SW 1271 (cell line): ENCODE measurements at regions not wholly inside any gene's neighbourhood (a gene's known extent, or its start where the extent isn't known, plus 50 kb on each side); places are given as distances from the start of the nearest gene placed in this dataset.
"Not testable (repeated sequence)": the region's sequence is repeated elsewhere in the genome, so short reads cannot be mapped to it uniquely, and the experiment has no call there.

Experiments used
- DNase-seq, 2 experiments: peaks; one replicate each; lab custom pipeline; 2025; lab: John Stamatoyannopoulos, UW

- no peak for DNase-seq
Observed at GRCh38 chr12:92398565-92399309, 253.1 kb upstream of the BTG1 start.

- no peak for DNase-seq
Observed at GRCh38 chr12:92396647-92397252, 251.1 kb upstream of the BTG1 start.

GRCh38 chr12:92395322-92395721 is 249.7 kb upstream of the BTG1 start:
- no peak for DNase-seq

GRCh38 chr12:92394895-92395294 is 249.2 kb upstream of the BTG1 start:
- no peak for DNase-seq

- no peak for DNase-seq
Observed at GRCh38 chr12:92393504-92393903, 247.9 kb upstream of the BTG1 start.

- not testable (repeated sequence) for DNase-seq
Observed at GRCh38 chr12:92391726-92392125, 246.1 kb upstream of the BTG1 start.

GRCh38 chr12:92389466-92389865 is 243.8 kb upstream of the BTG1 start:
- DNase-seq: no peak

GRCh38 chr12:92385296-92385695 is 239.7 kb upstream of the BTG1 start:
- no peak for DNase-seq

GRCh38 chr12:92384571-92384970 is 238.9 kb upstream of the BTG1 start:
- no peak for DNase-seq

GRCh38 chr12:92382383-92382878 is 236.8 kb upstream of the BTG1 start:
- no peak for DNase-seq

- no peak for DNase-seq
Observed at GRCh38 chr12:92381856-92382255, 236.2 kb upstream of the BTG1 start.

- no peak for DNase-seq
Observed at GRCh38 chr12:92378682-92379479, 233.2 kb upstream of the BTG1 start.

- DNase-seq: not testable (repeated sequence)
Observed at GRCh38 chr12:92375504-92375903, 229.9 kb upstream of the BTG1 start.

GRCh38 chr12:92370828-92371227 is 225.2 kb upstream of the BTG1 start:
- no peak for DNase-seq

- no peak for DNase-seq
Observed at GRCh38 chr12:92369636-92370035, 224.0 kb upstream of the BTG1 start.

- DNase-seq: no peak
Observed at GRCh38 chr12:92369056-92369455, 223.4 kb upstream of the BTG1 start.

- no peak for DNase-seq
Observed at GRCh38 chr12:92365836-92366235, 220.2 kb upstream of the BTG1 start.

- DNase-seq: no peak
Observed at GRCh38 chr12:92365333-92365732, 219.7 kb upstream of the BTG1 start.

- DNase-seq: no peak
Observed at GRCh38 chr12:92363295-92364146, 217.9 kb upstream of the BTG1 start.

GRCh38 chr12:92362785-92363184 is 217.1 kb upstream of the BTG1 start:
- DNase-seq: no peak

GRCh38 chr12:92362126-92362525 is 216.5 kb upstream of the BTG1 start:
- DNase-seq: no peak

- no peak for DNase-seq
Observed at GRCh38 chr12:92360543-92360942, 214.9 kb upstream of the BTG1 start.
